ENCODE measurements at regions not wholly inside any gene's neighbourhood (a gene's known extent, or its start where the extent isn't known, plus 50 kb on each side); places are given as distances from the start of the nearest gene placed in this dataset.
A peak's percentile ranks its signal among the peaks of the same experiment; 100 is the strongest.

DNA sequence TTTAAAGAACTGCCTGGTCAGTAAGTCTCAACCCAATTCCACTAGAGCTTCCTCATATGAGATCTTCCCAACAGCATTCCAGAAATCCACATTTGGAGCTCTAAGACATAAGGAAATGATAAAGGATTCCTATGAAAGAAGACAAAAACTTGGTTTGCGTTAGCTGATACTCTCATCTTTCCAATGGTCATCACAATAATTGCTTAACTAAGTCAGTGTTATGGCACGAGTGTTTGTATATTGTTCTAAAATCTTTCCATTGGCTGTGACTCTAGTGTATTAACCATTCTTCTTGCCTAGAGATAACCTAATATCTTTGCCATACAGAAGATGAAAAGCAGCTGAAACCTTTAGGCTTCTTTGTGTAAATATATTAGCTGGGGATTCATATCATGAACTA is 289.0 kb downstream of the SNX13 start:
- no peak for DNase-seq (ENCODE audit: low spot score)

DNA sequence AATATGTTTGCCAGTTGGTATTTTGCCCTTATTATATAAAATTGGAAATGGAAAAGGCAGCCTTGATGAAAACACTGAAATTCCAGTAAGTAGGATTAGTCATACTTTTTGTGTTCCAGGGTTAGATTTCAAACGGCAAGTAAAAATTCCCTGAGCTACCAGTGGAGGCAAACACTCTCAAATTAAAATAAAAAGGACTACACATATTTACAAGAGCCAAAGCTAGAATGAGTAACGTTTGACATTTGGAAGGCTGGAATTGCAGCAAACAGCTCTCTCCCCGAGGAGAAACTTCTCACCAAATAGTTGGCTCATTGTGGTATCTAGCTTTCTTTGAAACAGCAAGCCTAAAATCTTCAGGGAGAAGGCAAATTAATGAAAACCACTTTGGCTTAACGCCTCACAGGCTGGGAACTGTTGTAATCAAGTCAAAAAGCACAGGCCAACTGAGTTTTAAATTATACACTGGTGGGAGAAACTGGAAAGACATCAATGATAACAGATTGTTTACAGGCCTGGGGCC is 288.4 kb downstream of the SNX13 start:
- DNase-seq (ENCODE audit: low spot score), result no peak

DNA sequence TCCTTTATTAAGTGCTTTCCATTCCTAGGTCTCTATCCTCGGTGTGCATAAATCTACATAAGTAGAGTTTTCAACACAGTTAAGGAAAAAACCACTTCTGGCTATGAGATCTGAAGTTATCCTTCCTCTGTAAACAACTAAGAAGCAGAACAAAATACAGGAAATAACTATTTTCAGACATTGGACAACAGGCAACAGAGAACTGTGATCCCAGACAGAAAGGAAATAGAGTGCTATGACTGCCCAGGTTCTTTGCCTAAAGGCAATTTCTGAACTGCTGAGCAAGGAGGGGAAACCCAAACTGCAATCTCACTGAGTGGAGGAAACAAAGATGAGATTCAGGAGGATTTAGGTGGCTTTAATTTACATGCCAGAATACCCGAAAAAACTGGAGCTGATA is 285.4 kb downstream of the SNX13 start:
- no peak for DNase-seq (ENCODE audit: low spot score)

DNA sequence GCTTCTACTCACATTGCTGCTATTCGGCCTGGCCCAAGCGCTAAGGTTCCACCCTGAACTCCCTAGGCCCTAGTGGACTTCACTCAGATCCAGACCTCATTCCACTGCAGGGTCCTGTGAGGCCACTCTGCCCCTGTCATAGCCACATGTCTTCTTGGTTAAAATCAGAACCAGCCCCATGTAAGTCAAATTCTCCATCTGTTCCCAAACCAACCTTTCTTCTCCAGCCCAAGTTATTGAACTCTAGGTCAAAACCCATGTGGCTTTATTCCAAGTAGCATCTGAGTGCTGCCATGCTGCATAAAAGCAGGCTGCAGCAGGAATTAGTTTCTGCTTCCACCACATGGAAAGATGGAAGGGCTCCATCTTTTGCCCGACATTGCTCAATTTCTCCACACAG is 281.2 kb downstream of the SNX13 start:
- no peak for DNase-seq (ENCODE audit: low spot score)

DNA sequence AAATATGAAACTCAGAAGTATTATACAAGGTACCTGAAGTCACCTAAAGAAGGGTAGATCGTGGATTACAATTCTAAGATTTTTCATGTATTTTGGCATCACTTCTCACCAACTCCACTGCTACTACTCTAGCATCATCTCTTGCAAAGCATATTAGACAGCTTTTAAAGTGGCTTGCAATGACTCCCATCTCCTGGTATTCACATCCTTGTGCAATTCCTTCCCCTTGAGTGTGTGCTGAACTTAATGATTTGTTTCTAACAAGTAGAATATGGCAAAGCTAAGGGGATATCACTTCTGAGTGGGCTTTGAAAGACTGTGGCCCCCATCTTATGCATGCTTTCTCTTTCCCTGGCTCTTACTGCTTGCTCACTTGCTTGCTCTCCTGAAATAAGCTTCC is 280.2 kb downstream of the SNX13 start:
- DNase-seq (ENCODE audit: low spot score), result no peak

DNA sequence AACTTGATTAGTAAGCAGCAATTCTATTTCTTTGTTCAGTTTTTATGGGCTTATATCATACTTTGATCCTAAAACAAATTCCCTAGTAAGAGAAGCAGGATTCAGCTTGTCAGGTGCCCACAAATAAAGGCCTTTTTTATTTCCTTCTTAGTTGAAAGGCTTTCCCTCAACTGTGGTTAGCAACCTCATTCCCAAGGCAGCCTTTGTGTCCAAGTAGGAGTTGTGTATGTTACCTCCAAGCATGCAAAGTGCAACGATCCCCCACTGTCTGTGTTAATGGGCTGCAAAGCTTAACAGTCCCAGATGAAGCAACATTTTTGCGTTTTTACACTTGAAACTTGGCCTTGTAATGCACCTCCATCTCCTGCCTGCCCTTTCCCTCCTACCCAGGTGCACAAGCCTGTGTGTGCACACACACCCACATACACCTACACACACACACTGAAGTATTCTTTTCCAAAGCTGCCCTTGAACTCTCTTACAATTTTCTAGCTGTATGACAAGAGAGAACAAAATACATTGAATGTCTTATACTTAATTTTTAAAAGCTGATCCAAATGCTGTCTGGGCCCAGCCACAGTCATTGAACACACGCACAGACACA is 278.2 kb downstream of the SNX13 start:
- no peak for DNase-seq (ENCODE audit: low spot score)

DNA sequence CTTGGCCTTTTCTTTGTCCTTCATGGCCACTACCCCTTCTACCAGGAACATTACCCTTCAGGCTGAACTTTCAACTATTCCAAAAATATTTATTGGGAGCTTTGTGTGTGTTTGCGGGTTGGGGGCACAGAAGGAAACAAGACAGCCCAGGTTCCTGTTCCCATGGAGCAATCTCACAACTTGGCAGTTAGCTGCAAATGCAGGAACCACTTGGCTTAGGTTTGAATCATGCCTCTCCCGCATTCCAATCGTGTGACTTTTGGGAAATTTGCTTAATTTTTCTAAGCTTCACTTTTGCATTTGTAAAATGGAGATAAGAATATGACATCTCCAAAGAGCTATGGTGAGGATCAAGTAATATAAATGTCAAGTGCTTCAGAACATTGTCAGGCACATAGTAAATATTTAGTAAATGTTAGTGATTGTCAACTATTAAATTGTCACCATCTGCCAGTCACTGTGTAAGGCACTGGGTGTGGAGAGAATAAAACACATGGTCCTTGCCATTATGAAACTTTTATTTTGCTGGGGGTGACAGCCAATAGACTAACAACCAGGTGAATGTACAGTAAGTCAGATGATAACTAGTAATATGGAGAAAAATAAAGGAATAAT is 277.1 kb downstream of the SNX13 start:
- no peak for DNase-seq (ENCODE audit: low spot score)

DNA sequence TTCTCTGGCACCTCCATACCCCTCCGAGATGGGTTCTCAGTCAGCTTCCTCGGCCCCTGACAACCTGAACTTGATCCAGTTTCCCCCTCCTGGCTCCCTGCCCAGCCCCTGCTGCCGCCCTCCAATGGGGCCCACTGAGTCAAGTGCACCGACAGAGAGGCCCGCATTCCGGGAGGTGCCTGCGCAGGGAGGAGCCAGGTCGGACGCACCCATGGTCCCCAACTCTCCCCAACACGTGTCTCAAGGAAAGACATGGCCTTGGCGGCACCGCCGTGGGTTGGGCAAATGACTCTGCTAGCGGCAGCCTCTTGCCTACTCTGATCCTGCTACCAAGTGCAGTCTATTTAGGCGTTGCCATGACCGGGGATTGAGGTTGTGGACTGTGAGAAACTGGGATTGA is 275.3 kb downstream of the SNX13 start:
- no peak for DNase-seq (ENCODE audit: low spot score)

DNA sequence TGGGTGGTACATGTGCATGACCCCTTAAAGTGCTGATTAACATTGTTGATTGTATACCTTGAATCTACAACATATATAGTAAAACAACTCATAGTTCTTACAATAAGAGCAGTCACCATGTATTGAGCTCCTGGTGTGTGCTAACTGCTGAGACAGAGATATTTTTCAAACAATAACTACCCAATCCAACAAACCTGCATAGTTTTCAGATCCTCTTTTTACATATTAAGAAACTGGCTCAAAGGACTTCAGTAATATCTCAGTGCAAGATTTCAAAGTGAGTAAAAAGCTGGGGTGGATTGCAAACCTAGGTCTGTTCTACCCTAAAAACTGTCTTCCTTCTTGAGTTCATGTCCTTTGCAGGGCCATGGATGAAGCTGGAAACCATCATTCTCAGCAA is 272.2 kb downstream of the SNX13 start:
- DNase-seq (ENCODE audit: low spot score), result no peak

DNA sequence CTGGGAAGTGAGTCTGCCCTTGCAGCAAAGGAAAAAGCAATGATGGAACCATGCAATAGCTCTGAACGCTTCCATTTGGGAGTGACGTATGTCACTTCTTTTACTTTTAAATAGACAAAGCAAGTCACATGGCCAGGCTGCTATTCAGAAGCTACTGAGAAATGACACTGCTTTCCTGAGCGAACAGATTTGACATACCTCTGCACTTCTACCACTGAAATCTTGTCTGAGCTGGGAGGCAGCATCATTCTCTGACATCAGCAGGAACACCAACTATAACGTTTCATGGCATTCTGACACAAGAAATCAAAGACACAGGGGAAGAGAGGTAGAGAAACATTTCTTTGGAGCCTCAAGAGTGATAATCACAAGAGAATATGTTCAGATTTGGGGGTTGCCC is 271.1 kb downstream of the SNX13 start:
- no peak for DNase-seq (ENCODE audit: low spot score)

DNA sequence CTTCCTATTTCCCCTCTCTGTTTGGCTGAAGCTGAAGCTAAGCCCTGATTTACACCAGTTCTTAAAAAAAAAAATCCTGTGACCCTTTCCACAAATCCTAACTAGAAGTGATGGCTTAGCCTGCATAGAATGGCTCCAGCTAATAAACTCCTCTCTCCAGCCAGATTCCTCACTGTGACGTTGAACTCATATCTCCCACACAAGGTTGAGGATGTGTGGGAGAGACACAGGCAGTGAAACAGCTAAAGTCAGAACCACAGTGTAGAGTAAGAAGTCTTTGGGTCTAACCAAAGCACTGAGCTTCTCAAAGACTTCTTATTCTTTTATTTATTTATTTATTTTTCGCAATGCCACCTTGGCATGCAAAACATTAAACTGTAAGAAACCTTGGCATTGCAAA is 268.3 kb downstream of the SNX13 start:
- DNase-seq (ENCODE audit: low spot score), result no peak

DNA sequence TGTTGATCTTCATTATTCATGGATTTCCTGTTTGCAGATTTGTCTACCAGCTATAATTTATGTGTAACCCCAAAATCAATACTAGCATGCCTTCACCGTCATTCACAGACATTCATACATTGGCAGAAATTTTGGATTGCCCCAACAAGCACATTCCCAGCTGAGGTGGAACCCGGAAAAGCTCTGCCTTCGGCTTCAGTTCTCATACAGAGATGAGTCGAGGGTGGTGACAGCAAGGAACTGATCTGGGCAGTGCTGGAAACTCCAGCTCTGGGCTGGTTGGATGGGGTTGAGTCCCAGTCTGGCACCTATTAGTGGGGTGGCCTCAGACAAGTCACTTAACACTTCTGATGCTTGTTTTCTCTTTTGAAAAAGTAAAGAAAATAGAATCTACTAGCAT is 267.5 kb downstream of the SNX13 start:
- DNase-seq (ENCODE audit: low spot score), result peak; percentile 15

DNA sequence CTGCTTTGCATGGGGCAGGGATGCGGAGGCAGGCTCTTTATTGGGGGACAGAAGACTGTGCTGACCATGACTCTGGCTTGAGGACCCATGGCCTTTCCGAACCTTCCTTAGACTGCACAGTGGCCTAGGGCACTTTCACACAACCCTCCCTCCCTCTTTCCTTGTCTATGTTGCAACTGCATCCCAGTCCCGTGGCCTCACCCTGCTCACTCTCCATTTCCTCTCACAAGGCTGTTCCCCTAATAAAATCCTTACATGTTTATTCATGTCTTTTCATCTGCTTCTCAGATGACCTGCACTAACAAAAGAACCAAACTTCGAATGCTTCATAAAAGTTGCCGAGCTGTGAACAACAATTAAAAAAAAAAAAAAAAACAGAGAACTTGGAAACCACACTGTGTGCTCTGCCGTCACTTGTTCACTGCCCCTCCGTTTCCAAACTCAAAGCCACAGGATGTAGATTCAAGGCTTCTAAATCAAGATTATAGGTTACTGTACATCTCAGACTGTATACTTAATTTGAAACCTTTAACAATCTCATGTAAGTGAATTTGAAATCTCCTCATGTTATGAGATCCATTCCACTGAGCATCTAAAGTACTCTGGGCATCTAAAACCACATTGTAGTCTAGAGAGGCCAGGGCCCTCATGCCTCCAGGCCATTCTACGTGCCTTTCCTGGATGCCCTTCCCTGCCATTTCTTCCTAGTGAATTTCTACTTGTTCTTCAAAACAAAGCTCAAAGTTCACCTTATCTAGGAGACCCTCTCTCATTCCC is 265.9 kb downstream of the SNX13 start:
- DNase-seq (ENCODE audit: low spot score), result no peak

DNA sequence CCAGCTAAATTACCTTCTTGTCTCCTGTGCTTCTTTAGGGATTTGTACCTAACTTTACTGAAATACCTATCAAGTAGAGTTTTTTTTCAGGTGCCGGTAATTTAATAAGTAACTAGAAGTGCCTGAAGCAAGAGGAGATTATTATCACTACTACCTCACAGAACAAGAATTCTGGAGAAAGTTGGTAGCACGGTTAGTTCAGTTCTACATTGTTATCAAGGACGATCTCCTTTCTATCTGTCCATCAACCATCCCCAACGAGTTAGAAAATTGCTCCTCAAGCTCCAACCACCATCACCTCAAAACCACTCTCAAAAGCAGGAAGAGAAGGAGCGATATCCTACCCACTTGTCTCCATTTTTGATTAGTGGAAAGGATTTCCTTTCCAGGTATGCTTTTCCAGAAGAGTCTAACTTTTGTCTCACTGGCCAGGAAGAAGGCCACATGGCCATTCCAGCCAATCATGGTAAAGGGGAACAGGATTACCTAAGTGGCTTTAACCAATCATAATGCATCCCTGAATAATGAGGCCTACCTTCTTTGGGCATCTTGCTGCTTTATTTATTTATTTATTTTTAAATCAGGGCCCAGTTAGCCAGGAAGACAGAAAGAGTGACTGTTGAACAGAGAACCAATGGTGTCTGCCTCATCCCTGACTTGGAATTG is 265.2 kb downstream of the SNX13 start:
- DNase-seq (ENCODE audit: low spot score), result no peak

DNA sequence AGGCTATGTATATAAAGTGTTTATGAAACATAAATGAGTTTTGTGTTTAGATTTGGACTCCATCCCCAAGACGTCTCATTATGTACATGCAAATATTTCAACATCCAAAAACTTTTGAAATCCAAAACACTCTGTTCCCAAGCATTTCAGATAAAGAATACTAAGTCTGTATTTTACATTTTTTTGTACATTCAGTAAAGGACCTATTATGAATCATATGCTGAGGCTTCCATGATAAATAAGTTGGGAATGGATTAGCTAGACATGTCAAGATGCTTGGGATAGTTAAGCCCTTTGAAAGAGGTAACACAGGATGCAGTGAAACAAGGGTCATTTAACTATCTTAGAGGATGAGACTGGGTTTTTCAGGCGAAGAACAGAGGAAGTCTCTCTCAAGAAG is 262.9 kb downstream of the SNX13 start:
- DNase-seq (ENCODE audit: low spot score), result no peak

DNA sequence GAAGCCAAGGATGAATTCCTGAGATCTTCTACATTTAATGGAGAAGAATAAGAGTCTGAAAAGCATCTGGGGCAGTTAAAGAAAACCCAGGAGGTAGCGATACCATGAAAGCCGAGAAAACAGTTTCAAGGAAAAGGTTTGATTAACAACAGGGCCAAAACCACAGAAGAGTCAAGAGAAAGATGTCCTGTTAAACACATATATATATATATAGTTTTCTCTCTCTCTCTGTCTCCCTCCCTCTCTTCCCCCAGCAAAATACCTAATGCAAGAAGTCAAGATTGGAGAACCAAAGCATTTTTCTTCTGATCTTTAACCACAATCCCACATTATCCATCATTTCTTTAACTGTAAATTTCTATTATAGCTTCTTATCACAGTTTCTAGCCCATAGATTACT is 261.4 kb downstream of the SNX13 start:
- DNase-seq (ENCODE audit: low spot score), result no peak

DNA sequence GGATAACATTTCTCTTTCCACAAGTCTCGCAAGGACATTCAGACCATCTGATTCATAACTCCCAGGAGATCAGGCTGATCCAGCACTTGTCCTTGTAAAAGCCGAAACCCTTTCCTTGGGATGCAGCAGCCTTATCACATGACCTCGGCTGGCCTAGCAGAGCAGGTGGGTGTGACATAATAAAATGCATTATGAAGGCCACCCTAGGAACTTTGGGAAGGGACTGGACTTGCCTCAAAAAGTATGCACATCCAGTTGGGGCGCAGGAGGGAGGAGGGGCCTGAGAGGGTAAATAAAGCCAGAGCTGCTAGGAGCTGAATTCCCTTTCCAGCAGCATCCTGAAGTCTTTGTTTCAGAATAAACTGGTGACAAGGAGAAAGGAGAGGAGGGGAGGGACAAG is 260.8 kb downstream of the SNX13 start:
- DNase-seq (ENCODE audit: low spot score), result no peak

DNA sequence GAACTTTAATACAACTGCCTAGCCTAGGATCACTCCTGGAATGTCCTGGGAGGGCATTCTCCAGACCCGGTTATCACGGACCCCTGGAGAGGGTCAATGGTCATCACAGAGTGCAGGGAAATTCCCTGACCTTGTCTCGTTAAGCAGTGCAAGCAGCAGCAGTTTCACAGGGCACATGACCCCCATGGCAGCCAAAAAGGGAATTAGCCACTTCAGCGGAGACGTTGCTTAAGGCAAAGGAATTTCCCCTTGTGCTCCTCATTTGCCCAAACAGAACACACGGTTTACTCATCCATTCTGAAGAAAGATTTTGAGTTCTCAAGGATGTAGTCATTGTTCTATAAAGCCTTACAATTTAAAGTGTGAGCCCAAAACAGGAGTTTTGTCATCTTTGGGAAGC is 260.3 kb downstream of the SNX13 start:
- peak; percentile 27 for DNase-seq (ENCODE audit: low spot score)

DNA sequence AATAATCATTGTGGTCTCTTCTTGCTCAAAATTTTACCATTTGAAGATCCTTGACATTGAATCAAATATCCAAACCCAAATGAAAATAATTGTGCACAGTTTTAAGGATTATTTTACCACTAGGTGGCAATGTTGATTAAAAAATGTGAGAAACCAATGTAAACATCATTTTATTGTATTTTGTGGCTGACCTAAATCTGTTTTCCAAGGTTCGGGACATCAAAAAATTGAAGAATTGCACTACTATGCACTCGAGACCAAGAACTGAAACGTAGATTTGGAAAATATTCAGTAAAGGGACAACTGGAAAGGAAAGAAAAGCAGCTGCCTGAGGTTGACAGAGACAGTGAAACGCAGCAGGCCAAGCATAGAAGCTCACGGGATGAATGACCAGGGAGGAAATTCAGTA is 259.3 kb downstream of the SNX13 start:
- DNase-seq (ENCODE audit: low spot score), result no peak

DNA sequence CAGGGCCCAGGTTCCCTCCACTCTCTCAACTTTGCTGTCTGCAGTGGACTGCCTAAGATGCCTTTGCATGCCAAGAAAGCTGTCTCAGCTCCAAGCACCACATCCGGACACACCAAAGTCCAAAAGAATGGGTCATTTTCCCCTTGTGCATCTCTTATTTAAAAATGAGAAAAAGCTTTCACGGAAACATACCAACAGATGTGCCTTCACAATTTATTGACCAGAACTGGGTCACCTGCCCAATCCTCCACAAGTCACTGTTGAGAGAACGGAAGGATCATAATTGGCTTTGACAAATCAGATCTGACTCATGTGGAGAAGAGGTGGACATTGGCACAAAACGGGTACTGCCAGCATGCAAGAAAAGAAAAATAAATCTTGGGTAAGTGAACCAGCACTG is 258.3 kb downstream of the SNX13 start:
- no peak for DNase-seq (ENCODE audit: low spot score)

DNA sequence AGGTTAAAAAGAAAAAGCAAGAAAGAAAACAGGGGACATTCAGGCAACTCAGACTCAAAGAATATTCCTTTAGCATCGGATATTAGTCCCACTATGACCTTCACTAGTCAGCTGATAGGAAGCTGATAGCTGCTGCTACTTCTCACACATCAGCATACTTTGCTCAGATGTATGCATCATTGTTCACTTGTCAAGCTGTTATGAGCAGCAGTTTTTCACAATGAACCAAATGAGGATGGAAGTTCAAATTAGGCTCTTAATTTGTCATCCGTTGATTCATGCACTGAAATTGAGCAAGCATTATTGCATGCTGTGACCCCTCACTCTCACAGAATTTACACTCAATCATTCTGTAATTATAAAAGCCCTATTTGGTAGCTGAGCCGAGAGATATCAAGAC is 257.7 kb downstream of the SNX13 start:
- DNase-seq (ENCODE audit: low spot score), result no peak

DNA sequence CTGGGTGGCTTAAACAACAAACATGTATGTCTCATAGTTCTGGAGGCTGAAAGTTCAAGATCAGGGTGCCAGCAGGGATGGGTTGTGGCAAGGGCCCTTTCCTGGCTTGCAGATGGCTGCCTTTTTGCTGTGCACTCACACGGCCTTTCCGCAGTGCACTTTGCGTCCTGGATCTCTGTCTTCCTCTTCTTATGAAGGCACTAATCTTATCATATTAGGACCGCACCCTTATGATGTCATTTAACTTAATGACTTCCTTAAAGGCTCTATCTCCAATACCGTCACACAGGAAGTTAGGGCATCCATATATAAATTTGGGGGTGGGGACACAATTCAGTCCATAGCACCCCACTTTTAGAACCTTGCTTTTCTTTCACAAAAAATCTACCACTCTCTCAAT is 255.2 kb downstream of the SNX13 start:
- no peak for DNase-seq (ENCODE audit: low spot score)

DNA sequence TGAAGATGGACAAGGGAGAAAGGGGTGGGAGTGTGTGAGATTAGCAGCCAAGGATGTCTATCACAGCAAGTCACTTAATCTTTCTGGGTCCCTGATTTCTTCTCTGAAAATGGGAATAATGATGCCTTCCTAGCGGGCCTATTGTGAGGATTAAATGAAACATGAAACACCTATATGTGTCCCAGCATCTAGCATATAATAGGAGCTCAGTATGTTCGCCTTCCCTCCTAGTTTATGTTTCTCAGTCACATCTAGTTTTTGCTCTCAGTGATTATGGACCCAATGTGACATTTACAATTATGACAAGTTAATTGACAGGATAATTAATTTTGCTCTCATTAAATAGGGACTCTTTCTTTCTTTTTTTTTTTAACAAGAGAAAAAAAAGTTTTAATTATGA is 252.9 kb downstream of the SNX13 start:
- DNase-seq (ENCODE audit: low spot score), result no peak
